ENCODE measurements at regions not wholly inside any gene's neighbourhood (a gene's known extent, or its start where the extent isn't known, plus 50 kb on each side); places are given as distances from the start of the nearest gene placed in this dataset.

DNA sequence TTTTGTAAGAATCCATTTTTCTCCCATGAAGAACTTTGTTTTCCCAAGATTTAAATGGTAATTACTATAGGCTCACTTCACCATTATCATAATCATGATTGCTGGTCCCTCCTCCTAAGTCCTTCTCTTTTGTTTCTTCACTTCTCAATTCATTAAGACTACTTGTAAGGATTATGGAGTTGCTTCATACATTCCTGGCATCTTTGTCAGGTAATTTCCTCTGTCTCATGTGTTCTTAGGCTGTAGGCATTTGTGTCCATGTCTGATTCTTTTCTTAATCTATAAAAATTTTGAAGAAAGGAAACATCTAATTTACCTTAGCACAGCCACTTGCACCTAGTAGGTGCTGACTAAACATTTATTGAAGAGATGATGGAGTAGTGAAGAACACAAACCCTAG lies 79.9 kb upstream of the SATB1 start:
- TF ChIP-seq, protein P1, sequence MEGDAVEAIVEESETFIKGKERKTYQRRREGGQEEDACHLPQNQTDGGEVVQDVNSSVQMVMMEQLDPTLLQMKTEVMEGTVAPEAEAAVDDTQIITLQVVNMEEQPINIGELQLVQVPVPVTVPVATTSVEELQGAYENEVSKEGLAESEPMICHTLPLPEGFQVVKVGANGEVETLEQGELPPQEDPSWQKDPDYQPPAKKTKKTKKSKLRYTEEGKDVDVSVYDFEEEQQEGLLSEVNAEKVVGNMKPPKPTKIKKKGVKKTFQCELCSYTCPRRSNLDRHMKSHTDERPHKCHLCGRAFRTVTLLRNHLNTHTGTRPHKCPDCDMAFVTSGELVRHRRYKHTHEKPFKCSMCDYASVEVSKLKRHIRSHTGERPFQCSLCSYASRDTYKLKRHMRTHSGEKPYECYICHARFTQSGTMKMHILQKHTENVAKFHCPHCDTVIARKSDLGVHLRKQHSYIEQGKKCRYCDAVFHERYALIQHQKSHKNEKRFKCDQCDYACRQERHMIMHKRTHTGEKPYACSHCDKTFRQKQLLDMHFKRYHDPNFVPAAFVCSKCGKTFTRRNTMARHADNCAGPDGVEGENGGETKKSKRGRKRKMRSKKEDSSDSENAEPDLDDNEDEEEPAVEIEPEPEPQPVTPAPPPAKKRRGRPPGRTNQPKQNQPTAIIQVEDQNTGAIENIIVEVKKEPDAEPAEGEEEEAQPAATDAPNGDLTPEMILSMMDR (IDR thresholded peaks at IDR 0.05): no peak
- no peak for TF ChIP-seq POLR2A (IDR thresholded peaks at IDR 0.05)

Data from adrenal gland (tissue), 5 donors.